NB4 (cell line): ENCODE measurements at regions not wholly inside any gene's neighbourhood (a gene's known extent, or its start where the extent isn't known, plus 50 kb on each side); places are given as distances from the start of the nearest gene placed in this dataset.

Source experiments
- POLR2A ChIP-seq: IDR thresholded peaks from 2 replicates; pipeline ENCODE4 v1.6.1; 2011; ENCODE audit warnings: mild to moderate bottlenecking; ENCODE audit not compliant: insufficient read length; ENCODE audit errors: extremely low read depth
- TF ChIP-seq, protein P1 (sequence below): IDR thresholded peaks from one replicate; pipeline ENCODE4 v1.5.1; 2012; ENCODE audit warnings: low read depth, low read length
- TF ChIP-seq, protein P2 (sequence below): IDR thresholded peaks from 2 replicates; pipeline ENCODE4 v1.6.1; 2011; ENCODE audit warnings: low read depth, low read length

GRCh38 chr4:175469514-175469913 lies 342.6 kb downstream of the GPM6A start:
- TF ChIP-seq POLR2A, result no peak
- TF ChIP-seq, protein P1, sequence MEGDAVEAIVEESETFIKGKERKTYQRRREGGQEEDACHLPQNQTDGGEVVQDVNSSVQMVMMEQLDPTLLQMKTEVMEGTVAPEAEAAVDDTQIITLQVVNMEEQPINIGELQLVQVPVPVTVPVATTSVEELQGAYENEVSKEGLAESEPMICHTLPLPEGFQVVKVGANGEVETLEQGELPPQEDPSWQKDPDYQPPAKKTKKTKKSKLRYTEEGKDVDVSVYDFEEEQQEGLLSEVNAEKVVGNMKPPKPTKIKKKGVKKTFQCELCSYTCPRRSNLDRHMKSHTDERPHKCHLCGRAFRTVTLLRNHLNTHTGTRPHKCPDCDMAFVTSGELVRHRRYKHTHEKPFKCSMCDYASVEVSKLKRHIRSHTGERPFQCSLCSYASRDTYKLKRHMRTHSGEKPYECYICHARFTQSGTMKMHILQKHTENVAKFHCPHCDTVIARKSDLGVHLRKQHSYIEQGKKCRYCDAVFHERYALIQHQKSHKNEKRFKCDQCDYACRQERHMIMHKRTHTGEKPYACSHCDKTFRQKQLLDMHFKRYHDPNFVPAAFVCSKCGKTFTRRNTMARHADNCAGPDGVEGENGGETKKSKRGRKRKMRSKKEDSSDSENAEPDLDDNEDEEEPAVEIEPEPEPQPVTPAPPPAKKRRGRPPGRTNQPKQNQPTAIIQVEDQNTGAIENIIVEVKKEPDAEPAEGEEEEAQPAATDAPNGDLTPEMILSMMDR, result no peak
- TF ChIP-seq, protein P2, sequence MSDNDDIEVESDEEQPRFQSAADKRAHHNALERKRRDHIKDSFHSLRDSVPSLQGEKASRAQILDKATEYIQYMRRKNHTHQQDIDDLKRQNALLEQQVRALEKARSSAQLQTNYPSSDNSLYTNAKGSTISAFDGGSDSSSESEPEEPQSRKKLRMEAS, result no peak
